ENCODE measurements at regions not wholly inside any gene's neighbourhood (a gene's known extent, or its start where the extent isn't known, plus 50 kb on each side); places are given as distances from the start of the nearest gene placed in this dataset.

DNA sequence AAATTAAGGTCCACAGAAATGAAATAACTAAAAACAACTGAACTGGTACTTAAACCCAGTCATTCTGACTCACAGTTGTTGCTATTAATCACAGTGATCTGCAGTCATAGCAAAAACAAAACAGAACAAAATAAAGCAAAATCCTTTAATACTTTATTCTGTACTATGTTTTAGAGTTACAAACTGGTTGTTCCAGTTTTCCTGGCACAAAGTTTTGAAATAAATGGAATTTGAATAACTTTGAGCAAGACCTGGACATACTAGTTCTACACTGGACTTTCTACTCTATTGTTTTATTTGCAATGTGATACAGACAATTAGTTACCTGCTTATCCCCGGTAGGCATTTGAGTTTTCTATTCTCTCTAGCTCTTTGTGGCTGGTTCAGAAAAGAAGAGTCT is 147.9 kb downstream of the DMRT2 start:
- intact Hi-C loops (cut with DNase I): no loop called here
- Histone ChIP-seq H3K27ac (no peak overlapping the region), H3K9me3 (no peaks in the 10 kb centered on the region), H3K27me3 (no peaks in the 10 kb centered on the region), H3K36me3 (no peaks in the 10 kb centered on the region), H3K4me3 (no peak overlapping the region), H3K4me1 (peaks cover 0 to 6% of the 10 kb centered on the region in 2 donors)
- DNase-seq (peak in 2 of 4 donors; percentile 9 to 60), ATAC-seq (no peak)
- TF ChIP-seq, protein P1, sequence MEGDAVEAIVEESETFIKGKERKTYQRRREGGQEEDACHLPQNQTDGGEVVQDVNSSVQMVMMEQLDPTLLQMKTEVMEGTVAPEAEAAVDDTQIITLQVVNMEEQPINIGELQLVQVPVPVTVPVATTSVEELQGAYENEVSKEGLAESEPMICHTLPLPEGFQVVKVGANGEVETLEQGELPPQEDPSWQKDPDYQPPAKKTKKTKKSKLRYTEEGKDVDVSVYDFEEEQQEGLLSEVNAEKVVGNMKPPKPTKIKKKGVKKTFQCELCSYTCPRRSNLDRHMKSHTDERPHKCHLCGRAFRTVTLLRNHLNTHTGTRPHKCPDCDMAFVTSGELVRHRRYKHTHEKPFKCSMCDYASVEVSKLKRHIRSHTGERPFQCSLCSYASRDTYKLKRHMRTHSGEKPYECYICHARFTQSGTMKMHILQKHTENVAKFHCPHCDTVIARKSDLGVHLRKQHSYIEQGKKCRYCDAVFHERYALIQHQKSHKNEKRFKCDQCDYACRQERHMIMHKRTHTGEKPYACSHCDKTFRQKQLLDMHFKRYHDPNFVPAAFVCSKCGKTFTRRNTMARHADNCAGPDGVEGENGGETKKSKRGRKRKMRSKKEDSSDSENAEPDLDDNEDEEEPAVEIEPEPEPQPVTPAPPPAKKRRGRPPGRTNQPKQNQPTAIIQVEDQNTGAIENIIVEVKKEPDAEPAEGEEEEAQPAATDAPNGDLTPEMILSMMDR (IDR thresholded peaks at IDR 0.05): no peak

DNA sequence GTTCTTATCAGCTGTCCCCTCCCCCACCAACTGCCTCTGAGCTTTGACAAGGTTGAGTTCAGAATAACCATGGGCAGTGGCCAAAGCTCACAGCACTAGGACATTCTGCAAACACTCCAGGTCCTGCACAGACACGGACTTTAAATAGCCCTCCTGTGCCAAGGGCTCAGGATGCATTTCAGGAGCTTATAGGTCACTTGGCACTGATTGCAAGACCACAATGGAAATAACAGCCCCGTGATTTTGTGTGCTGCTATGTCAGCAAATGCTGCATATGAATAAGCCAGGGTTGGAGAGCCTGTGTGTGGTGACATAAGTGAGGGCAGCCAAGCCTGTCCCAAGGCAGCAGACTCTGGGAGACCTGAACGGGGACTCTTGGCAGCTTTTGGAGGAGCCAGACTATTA is 150.7 kb downstream of the DMRT2 start:
- TF ChIP-seq, protein P1 (IDR thresholded peaks at IDR 0.05): no peak
- ATAC-seq (peak; percentile 92), DNase-seq (peak in 2 of 4 donors; percentile 41 to 52)
- no peaks in the 10 kb centered on the region for H3K36me3 ChIP-seq
- no peak overlapping the region for H3K27ac ChIP-seq
- H3K4me1 ChIP-seq: peaks cover 0 to 6% of the 10 kb centered on the region in 2 donors
- H3K27me3 ChIP-seq: no peaks in the 10 kb centered on the region
- H3K4me3 ChIP-seq: no peak overlapping the region
- H3K9me3 ChIP-seq: no peaks in the 10 kb centered on the region
- intact Hi-C loops (cut with DNase I): no loop called here

DNA sequence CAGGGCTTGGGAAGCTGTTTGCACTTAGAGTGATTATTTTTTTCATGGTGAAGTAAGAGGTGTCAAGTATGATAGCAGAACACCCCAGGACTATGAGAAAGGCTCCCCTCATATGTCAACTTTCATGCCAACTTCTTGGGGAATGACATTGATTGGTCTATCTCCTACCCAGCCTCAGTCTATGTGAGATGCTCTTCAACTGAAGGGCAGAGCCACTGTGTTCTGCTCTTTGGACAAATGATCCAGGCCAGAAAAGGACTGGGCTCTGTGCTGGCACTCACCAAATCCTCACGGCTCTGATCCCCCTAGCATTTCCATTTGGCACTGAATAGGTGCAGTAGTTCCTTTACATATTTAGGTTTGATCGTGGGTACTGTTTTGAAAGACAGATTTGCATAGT is 151.1 kb downstream of the DMRT2 start:
- no peak overlapping the region for H3K27ac ChIP-seq
- no peak for DNase-seq
- no peak for ATAC-seq
- H3K27me3 ChIP-seq: no peaks in the 10 kb centered on the region
- intact Hi-C loops (cut with DNase I): no loop called here
- no peaks in the 10 kb centered on the region for H3K9me3 ChIP-seq
- no peak overlapping the region for H3K4me3 ChIP-seq
- peaks cover 0 to 6% of the 10 kb centered on the region in 2 donors for H3K4me1 ChIP-seq
- H3K36me3 ChIP-seq: no peaks in the 10 kb centered on the region
- TF ChIP-seq, protein P1 (IDR thresholded peaks at IDR 0.05): no peak

DNA sequence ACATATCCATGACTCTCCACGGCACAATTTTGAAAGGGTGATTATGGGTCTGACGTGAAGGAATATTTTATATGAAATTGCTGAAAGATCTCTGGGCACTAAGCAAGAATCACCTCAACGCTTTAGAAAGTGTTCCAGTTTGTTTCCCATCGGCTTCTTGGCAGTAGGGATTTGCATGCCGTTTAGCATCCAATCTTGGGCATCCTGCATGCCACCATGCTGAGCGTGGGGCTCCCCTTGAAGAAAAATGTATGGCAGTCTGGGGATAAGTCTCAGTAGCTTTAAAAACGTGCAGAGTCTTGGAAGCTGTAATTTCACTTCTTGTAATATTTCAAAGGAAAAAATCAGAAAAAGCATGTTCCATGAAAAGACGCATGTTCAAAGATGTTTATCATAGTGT is 151.7 kb downstream of the DMRT2 start:
- Histone ChIP-seq H3K4me3 (no peak overlapping the region), H3K27ac (no peak overlapping the region), H3K4me1 (peaks cover 0 to 6% of the 10 kb centered on the region in 2 donors), H3K9me3 (no peaks in the 10 kb centered on the region), H3K36me3 (no peaks in the 10 kb centered on the region), H3K27me3 (no peaks in the 10 kb centered on the region)
- TF ChIP-seq, protein P1 (IDR thresholded peaks at IDR 0.05): no peak
- DNase-seq (no peak), ATAC-seq (no peak)
- intact Hi-C loops (cut with DNase I): no loop called here

DNA sequence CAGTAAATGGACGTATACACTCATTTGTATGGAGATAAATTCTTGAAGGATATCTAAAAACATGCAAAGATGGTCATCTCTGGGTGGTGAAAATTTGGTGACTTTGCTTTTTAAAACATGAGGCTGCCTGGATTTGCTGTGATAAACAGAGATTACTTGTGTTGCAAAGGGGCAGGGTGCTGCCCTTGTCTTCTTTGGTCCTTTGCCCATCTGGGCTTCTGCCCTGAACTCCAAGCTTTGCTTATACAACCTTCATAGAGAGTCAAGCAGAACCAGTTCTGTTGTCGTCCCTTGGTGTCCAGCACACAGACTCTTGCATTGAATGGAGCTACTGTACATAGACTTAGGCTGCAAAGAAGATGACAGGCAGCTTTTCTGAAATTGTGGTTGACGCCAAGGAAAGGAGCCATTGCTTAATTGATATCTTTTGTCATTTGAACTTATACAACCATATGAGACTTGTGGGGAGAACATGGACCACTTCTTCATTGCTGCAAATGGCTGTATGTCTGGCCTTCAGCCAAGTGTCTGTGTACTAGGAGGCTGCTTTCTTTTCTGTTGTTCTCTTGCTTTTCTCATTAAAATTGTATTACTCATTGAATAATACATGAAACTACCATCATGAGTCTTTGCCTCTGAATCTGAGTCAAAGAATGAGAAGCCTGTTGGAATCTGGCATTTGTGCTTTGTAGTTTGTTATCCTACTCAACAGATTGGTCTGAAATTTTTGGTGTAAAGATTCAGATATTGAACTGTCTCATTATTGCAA is 152.5 kb downstream of the DMRT2 start:
- TF ChIP-seq, protein P1 (IDR thresholded peaks at IDR 0.05): no peak
- DNase-seq (no peak), ATAC-seq (no peak)

More for the DNA sequence above, 152.5 kb downstream of the DMRT2 start:
- intact Hi-C loops (cut with DNase I): no loop called here
- Histone ChIP-seq H3K36me3 (no peaks in the 10 kb centered on the region), H3K4me3 (no peak overlapping the region), H3K27me3 (no peaks in the 10 kb centered on the region), H3K9me3 (no peaks in the 10 kb centered on the region), H3K27ac (no peak overlapping the region), H3K4me1 (peaks cover 0 to 6% of the 10 kb centered on the region in 2 donors)

Data from left lung (tissue), 4 donors.